A172 (cell line): ENCODE measurements at regions not wholly inside any gene's neighbourhood (a gene's known extent, or its start where the extent isn't known, plus 50 kb on each side); places are given as distances from the start of the nearest gene placed in this dataset.

Source experiments
- DNase-seq: peaks from one replicate; pipeline ENCODE4 v3.0.0-alpha.2; 2015; ENCODE audit warnings: low spot score

DNA sequence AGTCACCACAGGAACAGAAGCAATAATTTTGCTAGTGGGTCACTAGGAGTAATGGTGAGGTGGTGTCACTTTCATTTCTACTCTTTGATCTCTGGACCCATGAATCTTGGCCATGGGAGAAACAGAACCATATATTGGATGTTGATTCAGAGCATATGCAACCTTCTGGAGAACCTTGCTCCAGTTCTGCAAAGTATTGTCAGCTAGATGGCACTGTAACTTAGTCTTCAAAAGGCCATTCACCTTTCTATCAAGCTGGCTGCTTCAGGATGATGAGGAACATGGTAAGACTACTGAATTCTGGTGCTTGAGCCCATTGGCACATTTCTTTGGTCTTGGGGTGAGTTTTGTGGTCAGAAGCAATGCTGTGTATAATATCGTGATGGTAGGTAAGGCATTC is 129.1 kb upstream of the FBN2 start:
- DNase-seq, result no peak

DNA sequence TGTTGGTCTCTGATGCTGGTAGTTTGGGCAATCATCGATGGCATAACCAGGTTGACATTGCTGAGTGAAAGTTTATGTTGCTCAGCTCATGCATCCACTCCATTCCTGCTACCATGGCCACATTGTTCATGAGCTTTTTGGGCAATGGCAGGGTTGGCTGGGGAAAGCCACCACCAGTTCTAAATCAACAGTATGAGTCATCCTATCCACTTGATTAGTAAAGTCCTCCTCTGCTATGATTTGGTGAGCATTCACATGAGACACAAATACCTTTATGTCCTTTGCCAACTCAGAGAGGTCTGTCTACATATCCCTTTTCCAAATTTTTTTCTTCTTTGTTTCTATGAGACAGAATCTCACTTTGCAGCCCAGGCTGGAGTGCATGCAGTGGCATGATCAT is 129.7 kb upstream of the FBN2 start:
- DNase-seq, result peak; percentile 21

DNA sequence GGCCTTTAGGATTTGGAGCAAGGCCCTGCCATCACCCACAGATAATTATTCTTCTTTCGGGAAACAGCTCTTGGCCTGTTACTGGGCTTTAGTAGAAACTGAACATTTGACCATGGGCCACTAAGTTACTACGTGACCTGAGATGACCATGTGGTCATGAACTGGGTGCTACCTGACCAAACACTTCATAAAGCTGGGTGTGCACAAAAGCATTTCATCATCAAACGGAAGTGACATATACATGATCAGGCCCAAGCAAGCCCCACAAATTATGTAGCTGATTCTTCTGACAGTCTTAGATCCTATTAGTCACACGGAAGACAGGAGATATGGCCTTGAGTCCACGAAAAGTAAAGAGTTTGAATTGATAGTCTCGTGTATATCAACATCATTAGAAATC is 130.9 kb upstream of the FBN2 start:
- DNase-seq, result no peak

DNA sequence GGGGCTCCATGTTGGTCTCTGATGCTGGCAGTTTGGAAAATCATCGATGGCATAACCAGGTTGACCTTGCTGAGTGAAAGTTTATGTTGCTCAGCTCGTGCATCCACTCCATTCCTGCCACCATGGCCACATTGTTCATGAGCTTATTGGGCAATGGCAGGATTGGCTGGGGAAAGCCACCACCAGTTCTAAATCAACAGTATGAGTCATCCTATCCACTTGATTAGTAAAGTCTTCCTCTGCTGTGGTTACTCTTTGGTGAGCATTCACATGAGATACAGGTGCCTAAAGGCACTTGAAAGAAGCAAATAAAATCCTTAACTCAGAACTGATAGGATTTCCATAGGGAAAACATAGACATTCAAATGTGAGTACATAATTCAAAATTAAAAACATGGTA is 131.8 kb upstream of the FBN2 start:
- DNase-seq, result peak; percentile 51

DNA sequence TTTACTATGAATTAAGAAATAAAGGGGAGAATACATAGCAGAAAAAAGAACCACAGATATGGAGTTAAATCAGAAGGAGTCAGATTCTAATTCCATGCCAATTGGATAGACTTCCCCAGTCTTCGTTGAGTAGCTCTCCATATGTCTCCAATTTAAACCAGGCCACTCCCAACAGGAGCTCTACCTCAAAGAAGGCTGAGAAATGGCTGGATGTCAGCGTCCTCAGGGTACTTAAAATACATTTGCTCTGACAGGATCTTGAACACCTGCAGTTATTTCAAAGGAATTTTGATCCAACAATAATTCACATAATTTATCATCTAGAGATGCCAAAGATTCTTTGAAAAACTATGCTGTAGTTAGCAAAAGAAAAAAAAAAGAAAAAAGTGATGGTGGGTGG is 133.9 kb upstream of the FBN2 start:
- DNase-seq, result peak; percentile 8

DNA sequence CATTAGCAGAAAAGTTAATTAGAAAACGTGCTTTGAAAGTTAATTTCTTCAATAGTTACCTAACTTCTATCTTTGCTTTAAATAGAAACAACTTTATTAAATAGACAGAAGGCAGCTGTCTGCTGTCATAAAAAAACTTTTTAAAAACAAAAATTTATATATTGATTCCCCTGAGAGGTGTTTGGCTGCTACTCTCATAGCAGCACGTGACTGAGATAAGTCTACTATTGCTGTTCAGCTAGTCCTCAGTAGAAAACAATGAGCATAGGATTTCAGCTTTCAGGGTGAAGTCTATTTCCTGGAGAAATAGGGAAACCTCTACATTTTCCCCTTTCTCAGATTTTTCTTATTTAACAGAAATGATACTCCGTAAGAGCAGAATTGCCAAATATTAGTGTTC is 135.0 kb upstream of the FBN2 start:
- DNase-seq, result no peak

DNA sequence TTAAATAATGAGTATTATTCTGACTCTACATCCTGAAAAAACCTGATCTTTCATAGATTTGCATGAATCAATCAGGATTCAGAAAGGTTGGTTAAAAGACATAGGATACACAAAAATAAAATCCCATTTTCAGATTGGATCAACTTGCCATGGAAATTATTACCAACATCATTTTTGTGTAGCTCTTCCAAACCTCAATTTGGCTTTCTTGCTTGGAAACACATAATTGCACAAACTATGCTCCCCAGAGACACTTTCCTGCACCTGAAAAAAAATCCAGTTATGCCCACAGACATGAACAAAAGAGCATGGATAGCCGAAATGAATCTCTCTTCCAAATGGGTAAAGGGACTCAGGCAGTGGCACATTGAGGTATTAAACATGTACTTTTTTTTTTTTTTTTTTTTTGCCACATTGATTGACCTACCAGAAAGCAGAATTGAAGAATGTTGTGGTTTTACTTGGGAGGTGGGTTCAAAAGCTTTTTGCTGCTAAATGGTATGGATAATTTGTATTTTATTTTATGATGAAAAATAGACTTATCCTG is 135.4 kb upstream of the FBN2 start:
- DNase-seq, result no peak

DNA sequence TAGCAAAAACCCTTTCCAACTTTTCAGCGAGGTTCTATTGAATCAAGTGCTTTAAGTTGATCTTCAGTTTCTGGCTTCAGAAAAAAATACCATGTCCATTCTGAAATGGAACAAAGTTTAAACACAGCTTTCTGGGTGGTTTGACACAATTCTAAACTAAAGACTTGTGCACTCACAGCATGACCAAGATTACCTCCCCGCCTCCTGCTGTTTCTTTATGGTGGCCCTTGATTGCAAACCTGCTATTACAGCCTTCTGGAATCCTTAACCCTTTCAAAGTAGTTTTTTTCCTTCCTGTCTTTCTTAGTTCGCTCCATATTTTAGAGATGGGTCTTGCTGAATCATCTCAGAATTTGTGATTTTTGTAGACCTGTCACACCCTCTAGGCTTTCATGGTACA is 135.9 kb upstream of the FBN2 start:
- DNase-seq, result no peak

DNA sequence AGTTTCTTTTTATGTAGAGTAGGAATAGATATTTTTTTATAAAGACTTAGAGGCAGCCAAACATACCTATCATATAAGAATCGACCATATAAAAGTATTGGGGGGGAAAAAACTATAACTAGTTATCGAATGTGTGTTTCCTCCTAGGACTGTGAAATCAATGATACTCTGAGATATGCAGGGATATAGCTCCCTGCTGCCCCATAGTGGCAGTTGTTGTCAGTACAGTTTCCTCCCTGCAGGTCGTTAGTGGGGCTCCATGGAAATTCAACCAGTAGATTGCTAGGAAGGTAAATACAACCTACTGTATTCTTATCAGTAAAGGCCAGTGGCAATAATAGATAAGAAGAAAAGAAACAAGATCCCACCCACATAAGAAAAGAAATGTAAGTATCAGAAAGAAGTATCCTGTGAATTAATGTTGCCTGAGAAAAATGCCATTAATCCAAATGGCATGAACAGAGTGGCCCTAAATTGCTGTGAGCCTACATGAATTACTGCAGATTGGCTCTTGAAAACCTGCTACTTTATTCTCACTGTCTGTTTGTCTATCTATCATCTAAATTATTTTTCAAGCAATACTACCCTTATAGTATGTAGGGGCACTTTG is 136.9 kb upstream of the FBN2 start:
- DNase-seq, result peak; percentile 59

DNA sequence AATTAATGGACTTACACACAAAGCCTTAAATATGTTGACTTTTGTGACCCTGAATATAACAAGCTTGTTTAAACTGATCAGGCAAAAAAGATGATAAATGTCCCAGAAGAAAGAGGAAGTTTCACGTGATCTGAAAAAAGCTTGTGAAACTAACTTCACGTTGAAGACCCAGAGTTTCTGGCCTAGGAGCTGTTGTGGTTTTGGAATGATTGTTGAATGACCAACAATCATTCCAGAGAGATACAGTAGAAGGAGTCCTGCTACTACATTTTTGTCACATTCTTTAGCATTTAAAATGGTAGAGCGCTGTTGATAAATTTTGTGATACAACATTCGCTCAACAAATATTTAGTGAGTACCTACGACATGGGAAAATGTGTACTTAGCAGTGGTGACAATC is 143.1 kb upstream of the FBN2 start:
- no peak for DNase-seq

DNA sequence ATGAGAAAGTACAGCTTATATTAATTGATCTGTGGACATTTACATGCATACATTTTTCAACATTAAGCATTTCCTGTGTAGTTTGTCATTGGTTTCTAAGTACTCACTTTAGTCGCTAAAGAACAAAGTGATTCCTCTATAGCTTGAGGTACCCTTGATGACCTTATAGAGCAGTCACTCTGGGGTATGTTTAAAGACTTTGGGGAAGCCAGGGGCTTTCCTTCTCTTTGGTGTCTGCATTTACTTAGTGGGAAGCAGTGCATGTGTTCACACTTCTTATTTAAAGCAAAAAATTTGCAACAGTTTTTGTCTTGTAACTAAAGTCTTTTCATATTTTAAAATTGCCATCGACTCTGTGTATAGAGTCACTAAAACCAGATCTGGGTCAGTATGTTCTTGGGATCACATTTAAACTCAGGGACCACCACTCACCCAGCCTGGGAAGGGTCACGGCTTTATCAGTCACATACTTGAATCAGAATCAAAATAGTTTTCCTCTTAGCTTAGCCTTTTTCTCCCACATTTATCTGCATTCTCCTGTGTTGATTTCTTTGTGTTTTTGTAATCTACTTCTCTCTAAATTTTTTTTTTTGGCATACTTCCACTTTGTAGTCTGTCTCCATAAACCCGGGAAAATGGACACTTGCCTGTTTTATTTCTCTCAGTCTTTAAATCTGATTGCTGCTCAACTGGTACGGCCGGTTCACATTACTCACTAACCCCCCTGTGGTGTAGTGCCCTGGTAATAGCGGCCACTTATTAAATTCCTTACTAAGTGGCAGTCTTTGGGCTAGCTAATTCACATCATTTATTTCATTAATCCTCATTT is 143.9 kb upstream of the FBN2 start:
- peak; percentile 13 for DNase-seq

DNA sequence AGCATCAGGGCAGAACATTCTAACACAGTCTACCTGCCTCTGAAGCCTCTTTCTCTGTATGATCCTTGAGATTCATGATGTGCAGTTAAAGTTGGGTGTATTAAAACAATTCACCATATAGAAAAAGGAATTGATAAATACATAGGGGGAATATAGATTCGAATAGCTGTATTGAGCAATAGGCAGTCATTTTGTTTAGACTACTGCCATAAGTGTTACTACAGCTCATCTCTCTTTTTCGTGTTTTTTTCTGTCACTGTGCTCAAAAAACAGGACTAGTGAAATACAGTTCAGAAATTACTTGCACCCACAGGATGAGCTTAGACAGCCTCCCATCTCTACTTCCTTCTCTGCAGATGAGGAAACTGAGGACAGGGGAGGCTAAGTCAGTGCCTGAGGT is 144.6 kb upstream of the FBN2 start:
- no peak for DNase-seq

DNA sequence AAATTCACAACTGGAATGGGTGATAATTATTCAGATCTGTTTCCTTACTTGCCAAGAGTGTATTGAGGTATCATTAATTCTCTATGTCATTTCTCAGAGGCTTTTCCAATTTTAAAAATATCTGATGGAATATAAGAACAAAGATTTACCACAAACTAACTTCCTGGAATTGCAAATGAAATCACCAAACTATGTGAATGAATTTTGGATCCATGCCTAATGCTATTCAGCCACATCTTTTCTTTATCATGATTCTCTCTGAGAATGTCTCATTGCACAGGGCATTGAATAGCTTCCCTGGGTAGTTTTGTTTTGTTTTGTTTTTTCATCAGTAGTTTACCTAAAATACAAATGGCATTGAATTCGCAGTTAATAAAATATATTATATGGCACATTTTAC is 146.9 kb upstream of the FBN2 start:
- DNase-seq, result no peak

DNA sequence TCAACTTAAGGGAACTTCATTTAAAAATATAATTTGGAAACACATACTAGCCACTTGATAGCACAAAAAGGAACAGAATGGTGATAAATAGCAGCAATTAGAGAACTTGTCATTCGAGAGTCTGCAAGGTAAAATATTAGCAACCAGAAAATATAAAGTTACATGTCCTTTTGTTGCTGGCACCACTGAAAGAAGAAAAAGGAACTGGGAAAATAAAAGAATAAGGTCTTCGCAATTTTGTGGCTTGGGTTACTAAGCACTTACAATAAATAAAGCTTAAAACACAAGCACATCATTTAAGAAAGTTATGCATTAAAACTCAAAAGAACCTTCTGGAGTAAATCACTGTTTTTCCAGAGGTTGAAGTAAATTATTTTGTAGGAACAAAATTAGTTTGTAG is 149.9 kb upstream of the FBN2 start:
- DNase-seq, result no peak

DNA sequence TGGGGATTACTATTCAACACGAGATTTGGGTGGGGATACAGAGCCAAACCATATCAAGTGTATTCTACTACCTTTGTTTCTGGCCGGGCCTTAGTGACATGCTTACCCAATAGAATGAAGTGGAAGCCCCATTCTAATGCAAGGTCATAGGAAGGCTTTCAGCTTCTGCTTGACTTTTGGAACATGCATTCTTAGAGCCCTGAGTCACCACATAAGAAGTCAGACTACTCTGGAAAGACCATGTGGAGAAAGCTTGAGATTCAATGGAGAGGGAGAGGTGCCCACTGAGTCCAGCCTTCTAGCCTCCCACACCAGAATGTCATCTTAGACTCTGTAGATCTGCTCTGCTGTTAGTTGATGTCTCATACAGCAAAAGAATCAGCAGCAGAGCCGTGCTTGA is 155.7 kb upstream of the FBN2 start:
- no peak for DNase-seq

DNA sequence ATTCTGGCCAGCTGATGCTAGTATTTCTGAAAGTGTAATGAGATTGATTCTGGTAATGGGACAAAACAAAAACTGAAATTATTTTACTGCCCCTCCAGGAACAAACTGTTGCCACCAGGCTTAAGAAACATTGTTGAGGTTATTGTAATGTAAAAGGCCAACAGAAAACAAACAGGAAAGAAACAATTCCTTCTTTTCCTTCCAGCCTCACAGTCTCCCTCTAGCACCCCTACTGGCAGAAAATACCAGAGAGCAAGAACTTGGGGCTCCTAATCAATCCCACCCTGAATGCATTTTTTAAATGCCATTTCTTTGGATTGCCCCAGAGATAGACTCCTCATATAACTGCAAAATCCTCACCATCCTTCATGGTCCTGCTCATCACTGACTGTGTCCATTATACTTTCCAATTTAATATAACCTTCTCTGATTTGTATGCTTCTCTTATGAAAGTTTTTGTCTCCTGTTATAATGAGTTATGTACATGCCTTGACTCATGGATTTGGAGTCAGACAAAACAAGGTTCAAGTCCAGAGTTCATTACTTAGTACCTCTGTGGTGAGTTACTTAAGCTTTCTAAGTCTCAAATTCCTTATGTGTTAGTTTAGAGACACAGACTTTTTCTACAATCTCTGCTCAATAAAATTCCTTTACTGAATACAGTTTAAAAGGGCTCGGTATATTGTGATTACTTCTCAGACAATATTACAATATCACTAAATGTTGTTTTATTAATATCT is 157.9 kb upstream of the FBN2 start:
- DNase-seq, result no peak

DNA sequence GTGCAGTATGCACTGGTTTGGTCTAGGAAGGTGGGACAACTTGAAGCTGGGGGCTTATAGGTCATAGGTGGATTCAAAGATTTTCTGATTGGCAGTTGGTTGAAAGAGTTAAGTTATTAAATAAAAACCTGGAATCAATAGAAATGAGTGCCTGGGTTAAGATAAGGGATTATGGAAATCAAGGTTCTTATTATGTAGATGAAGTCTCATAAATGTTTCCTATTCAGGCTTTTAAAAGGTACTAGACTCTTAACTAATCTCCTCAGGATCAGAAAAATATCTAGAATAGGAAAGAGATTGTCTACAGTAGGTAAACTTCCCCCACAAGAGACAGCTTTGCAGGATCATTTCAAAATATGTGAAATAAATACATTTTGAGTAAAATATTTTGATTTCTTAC is 163.3 kb upstream of the FBN2 start:
- DNase-seq, result no peak

DNA sequence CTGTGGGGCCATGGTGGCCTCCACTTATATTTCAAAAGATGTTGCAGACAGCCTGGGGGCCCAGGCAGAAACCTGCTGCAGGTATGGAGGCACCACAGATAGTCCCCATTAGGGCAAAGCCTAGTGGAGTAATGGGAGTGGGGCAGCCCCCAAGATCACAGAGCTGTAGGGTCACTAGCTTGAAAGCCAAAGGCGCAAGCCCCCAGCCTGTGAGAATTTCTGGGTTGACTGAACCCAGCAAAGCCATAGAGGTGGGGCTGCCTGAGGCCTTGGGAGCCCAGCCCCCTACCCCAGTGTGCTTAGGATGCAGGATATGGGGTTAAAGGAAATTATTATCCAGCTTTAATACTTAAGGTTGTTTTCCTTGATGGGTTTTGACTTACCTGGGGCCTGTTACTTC is 165.3 kb upstream of the FBN2 start:
- no peak for DNase-seq

DNA sequence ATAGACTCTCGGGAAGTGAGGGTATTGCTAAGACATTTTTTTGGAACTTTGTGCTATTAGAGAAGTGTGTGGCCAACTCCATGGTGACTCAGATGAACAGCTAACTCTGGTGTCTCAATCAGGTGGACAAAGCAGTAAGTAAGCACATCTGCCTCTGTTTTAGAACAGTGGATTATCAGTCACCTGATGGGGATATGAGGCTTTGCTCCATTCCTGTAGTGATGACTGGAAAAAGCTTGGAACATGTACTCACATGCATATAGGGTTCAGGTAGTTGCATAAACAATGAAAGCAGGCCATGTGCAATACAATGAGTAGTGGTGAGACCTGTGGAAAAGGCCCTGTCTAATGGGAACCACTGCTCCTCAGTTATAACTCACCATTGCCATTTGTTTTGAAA is 168.2 kb upstream of the FBN2 start:
- no peak for DNase-seq

DNA sequence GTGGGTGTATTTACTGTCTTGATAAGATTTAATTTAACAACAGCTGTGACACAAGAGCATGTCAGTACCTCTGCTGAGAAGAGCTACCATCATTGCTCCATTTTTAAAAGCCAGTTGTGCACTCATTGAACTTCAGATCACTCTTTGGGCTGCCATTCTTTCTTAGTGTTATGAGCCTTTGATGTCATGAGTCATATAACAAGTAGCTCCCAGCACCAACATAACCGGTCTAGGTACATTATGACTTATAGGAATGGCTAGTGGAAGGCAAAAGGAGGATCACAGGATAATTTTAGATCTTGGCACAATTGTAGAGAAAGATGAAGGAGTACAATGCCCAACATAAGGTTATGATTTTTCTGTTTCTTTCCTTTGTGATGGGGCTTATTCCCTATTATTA is 170.8 kb upstream of the FBN2 start:
- no peak for DNase-seq

DNA sequence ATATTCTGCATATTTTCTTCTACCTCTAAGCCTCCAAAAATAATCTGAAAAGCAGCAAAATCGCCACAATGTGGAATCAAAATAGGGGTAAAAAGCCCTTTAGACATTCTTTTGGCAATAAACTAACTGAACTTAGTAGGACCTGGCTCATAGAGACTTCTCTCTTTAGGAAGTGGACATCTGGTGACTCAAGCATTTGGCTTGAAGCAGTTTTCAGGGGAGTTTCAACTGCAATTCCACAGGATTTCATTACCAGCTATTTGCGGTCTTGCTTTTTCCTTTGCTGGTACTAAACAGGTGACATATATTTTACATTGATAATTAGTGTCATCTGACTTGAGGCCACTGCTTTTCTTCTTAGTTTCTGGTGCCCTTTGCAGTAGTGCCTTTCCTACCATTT is 173.2 kb upstream of the FBN2 start:
- no peak for DNase-seq

DNA sequence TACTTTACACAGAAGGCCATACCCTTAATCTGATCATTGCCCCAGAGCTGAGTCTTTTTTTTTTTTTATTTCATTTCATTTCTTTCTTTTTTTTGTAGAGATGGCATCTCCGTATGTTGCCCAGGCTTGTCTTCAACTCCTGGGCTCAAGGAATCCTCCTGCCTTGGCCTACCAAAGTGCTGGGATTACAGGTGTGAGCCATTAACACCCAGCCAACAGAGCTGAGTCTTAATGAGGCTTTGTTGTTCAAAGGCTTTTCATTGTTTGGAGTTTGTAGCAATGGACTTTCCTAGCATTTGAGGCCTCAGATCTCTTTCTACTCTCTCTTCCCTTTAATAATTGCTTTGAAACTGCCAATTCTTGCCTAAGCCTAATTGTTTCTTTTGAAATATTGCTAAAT is 176.5 kb upstream of the FBN2 start:
- no peak for DNase-seq

DNA sequence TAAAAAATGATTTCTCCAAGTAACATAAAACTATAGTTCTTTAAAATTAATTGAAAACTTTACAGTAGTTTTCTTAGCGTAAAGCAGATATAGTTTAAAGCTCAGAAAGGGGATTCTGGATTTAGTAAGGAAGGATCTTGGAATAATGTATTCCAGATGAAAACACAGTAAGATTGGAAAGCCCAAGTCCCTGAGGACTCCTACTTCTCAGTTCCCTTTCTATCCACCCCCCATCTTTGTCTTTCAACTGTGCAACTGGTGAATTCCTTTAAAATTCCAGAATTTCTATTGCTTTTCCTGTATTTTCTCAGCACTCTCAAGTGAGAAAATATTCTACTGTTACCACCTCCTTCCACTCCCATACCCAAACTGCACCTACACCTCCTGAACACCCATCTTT is 184.5 kb upstream of the FBN2 start:
- DNase-seq, result no peak
